H1 (cell line): ENCODE measurements at regions not wholly inside any gene's neighbourhood (a gene's known extent, or its start where the extent isn't known, plus 50 kb on each side); places are given as distances from the start of the nearest gene placed in this dataset.

Source experiments
- CTCF ChIA-PET: fragments of 300-600 bp; sonication (Branson Sonifier 250); formaldehyde crosslinking; loops from one replicate; lab custom pipeline; 2021; ENCODE audit not compliant: partially characterized antibody; lab: Charles Lee
- POLR2A ChIA-PET: fragments of 300-600 bp; sonication (Branson Sonifier 250); formaldehyde crosslinking; loops from one replicate; lab custom pipeline; 2021; ENCODE audit warnings: inconsistent platforms; ENCODE audit not compliant: partially characterized antibody; lab: Charles Lee
- DNase-seq, 2 experiments: peaks; one replicate each; pipeline versions ENCODE4 v3.0.0 to v3.0.0-alpha.2; 2010 to 2022; ENCODE audit warnings: low spot score in 2 of 2, low read depth in 1 of 2, mixed read lengths in 1 of 2
- FAIRE-seq: peaks from 2 replicates; lab custom pipeline; 2011; peaks lifted over from hg19 to GRCh38; lab: Jason Lieb, UNC
- H2AFZ ChIP-seq: 2 replicates; pipeline ENCODE4 v1.8.1; 2012; ENCODE audit warnings: low read length, inconsistent platforms
- H2AK5ac ChIP-seq: 2 replicates; pipeline ENCODE4 v1.6.1; 2013; ENCODE audit warnings: low read depth, low read length
- H2BK120ac ChIP-seq: replicated peaks from 2 replicates; pipeline ENCODE3; 2013; ENCODE audit warnings: low read depth, low read length, inconsistent platforms
- H2BK12ac ChIP-seq: 2 replicates; pipeline ENCODE4 v1.6.1; 2013; ENCODE audit warnings: low read depth, low read length
- H2BK15ac ChIP-seq: 2 replicates; pipeline ENCODE4 v1.6.1; 2013; ENCODE audit warnings: low read length
- H2BK20ac ChIP-seq: 2 replicates; pipeline ENCODE4 v1.6.1; 2013; ENCODE audit warnings: low read length
- H2BK5ac ChIP-seq: 2 replicates; pipeline ENCODE4 v1.6.1; 2013; ENCODE audit warnings: low read depth, low read length
- H3K14ac ChIP-seq: 2 replicates; pipeline ENCODE4 v1.6.1; 2013; ENCODE audit warnings: inconsistent platforms; ENCODE audit not compliant: insufficient read length
- H3K18ac ChIP-seq: 2 replicates; pipeline ENCODE4 v1.6.1; 2013; ENCODE audit warnings: low read length; ENCODE audit errors: extremely low read depth
- H3K23ac ChIP-seq: 2 replicates; pipeline ENCODE4 v1.6.1; 2013; ENCODE audit warnings: inconsistent platforms; ENCODE audit not compliant: insufficient read length
- H3K23me2 ChIP-seq: 2 replicates; pipeline ENCODE4 v1.6.1; 2013; ENCODE audit warnings: low read depth, low read length
- H3K27ac ChIP-seq: 2 replicates; pipeline ENCODE4 v1.6.1; 2011; ENCODE audit warnings: low read depth, low read length, inconsistent platforms
- H3K27me3 ChIP-seq, 4 experiments: replicated peaks in 1 of 4; 1 replicate in 1 of 4; 2 replicates in 3 of 4; pipeline versions ENCODE4 v1.6.1 to v1.8.1; 2011 to 2013; ENCODE audit warnings: low read length in 3 of 4, mild to moderate bottlenecking in 3 of 4, inconsistent platforms in 2 of 4, mixed read lengths in 2 of 4, moderate library complexity in 1 of 4; ENCODE audit not compliant: control insufficient read depth in 3 of 4, insufficient read depth in 3 of 4; ENCODE audit errors: extremely low read depth in 1 of 4
- H3K36me3 ChIP-seq, 4 experiments: 2 replicates each; pipeline versions ENCODE4 v1.6.1 to v1.8.1; 2011 to 2013; ENCODE audit warnings: mild to moderate bottlenecking in 4 of 4, low read length in 3 of 4, moderate library complexity in 2 of 4, control low read depth in 1 of 4, inconsistent platforms in 1 of 4; ENCODE audit not compliant: insufficient read depth in 4 of 4, control insufficient read depth in 2 of 4
- H3K4ac ChIP-seq: replicated peaks from 2 replicates; pipeline ENCODE3; 2013; ENCODE audit warnings: low read length, low read depth, mixed read lengths, inconsistent platforms; ENCODE audit not compliant: insufficient read length
- H3K4me1 ChIP-seq, 4 experiments: replicated peaks in 1 of 4; 1 replicate in 1 of 4; 2 replicates in 3 of 4; pipeline versions ENCODE4 v1.6.1 to v1.8.1; 2011 to 2013; ENCODE audit warnings: low read length in 3 of 4, inconsistent platforms in 2 of 4, mixed read lengths in 1 of 4; ENCODE audit not compliant: insufficient read depth in 4 of 4, control insufficient read depth in 3 of 4
- H3K4me2 ChIP-seq, 2 experiments: 2 replicates each; pipeline versions ENCODE4 v1.6.1 to v1.8.1; 2011 to 2013; ENCODE audit warnings: low read depth in 2 of 2, low read length in 2 of 2, control low read depth in 1 of 2, inconsistent platforms in 1 of 2, mild to moderate bottlenecking in 1 of 2; ENCODE audit not compliant: insufficient read depth in 1 of 2
- H3K4me3 ChIP-seq, 4 experiments: fragments of 200-600, 300-600 bp in 1 of 4; sonication (generic), shearing (Covaris generic), sonication (Bioruptor Twin) in 1 of 4; 2 replicates each; pipeline versions ENCODE4 v1.5.1 to v1.8.1; 2011 to 2016; ENCODE audit warnings: low read length in 4 of 4, low read depth in 3 of 4, control low read depth in 2 of 4, inconsistent platforms in 2 of 4, mild to moderate bottlenecking in 2 of 4, mixed read lengths in 1 of 4, moderate library complexity in 1 of 4; ENCODE audit not compliant: insufficient read depth in 2 of 4; ENCODE audit errors: extremely low read depth in 1 of 4
- H3K56ac ChIP-seq: replicated peaks from 2 replicates; pipeline ENCODE3; 2013; ENCODE audit warnings: low read depth, mild to moderate bottlenecking, mixed read lengths, low read length, inconsistent platforms; ENCODE audit not compliant: insufficient read length
- H3K79me1 ChIP-seq: 2 replicates; pipeline ENCODE4 v1.6.1; 2013; ENCODE audit warnings: low read depth, low read length, control low read depth
- H3K79me2 ChIP-seq, 2 experiments: 2 replicates each; pipeline versions ENCODE4 v1.6.1 to v1.8.1; 2012 to 2013; ENCODE audit warnings: low read length in 2 of 2, mild to moderate bottlenecking in 2 of 2, inconsistent platforms in 1 of 2; ENCODE audit not compliant: insufficient read depth in 2 of 2, control insufficient read depth in 1 of 2
- H3K9ac ChIP-seq, 4 experiments: replicated peaks in 1 of 4; 1 replicate in 1 of 4; 2 replicates in 3 of 4; pipeline versions ENCODE4 v1.6.1 to v1.8.1; 2011 to 2013; ENCODE audit warnings: low read depth in 3 of 4, low read length in 3 of 4, control low read depth in 2 of 4, mild to moderate bottlenecking in 2 of 4, moderate library complexity in 2 of 4, inconsistent platforms in 1 of 4; ENCODE audit errors: extremely low read depth in 1 of 4
- H3K9me3 ChIP-seq, 2 experiments: 2 replicates each; pipeline versions ENCODE4 v1.6.1 to v1.8.1; 2012 to 2013; ENCODE audit warnings: mild to moderate bottlenecking in 2 of 2, moderate library complexity in 2 of 2, control low read depth in 1 of 2, inconsistent platforms in 1 of 2, low read depth in 1 of 2, low read length in 1 of 2, mixed read lengths in 1 of 2; ENCODE audit not compliant: insufficient read depth in 2 of 2
- H4K20me1 ChIP-seq, 2 experiments: replicated peaks in 1 of 2; 2 replicates each; pipeline versions ENCODE3 to v1.8.1; 2011 to 2013; ENCODE audit warnings: inconsistent platforms in 2 of 2, low read length in 2 of 2, mild to moderate bottlenecking in 1 of 2; ENCODE audit not compliant: insufficient read depth in 2 of 2, control insufficient read depth in 1 of 2
- H4K5ac ChIP-seq: 2 replicates; pipeline ENCODE4 v1.6.1; 2013; ENCODE audit warnings: low read length, low read depth, mixed read lengths, inconsistent platforms; ENCODE audit not compliant: insufficient read length
- H4K8ac ChIP-seq: 2 replicates; pipeline ENCODE4 v1.8.0; 2013; ENCODE audit warnings: mild to moderate bottlenecking, moderate library complexity, low read length, inconsistent platforms; ENCODE audit not compliant: insufficient read depth; ENCODE audit errors: extremely low read depth
- H4K91ac ChIP-seq: replicated peaks from 2 replicates; pipeline ENCODE3; 2013; ENCODE audit warnings: low read length, mixed read lengths, inconsistent platforms; ENCODE audit not compliant: insufficient read length
- BACH1 ChIP-seq: IDR thresholded peaks from 2 replicates; pipeline ENCODE4 v1.6.1; 2012; ENCODE audit warnings: low read length, improper control_type of control experiment
- CEBPB ChIP-seq: IDR thresholded peaks from 2 replicates; pipeline ENCODE4 v1.6.1; 2012; ENCODE audit warnings: low read depth, low read length
- CHD2 ChIP-seq: IDR thresholded peaks from 2 replicates; pipeline ENCODE4 v1.6.1; 2012; ENCODE audit warnings: low read length, improper control_type of control experiment
- EZH2 ChIP-seq: fragments of 200-600 bp; sonication (generic); IDR thresholded peaks from 2 replicates; pipeline ENCODE4 v1.7.1; 2012; ENCODE audit warnings: low read depth, mild to moderate bottlenecking, moderate library complexity, low read length, inconsistent platforms; ENCODE audit not compliant: severe bottlenecking
- HDAC2 ChIP-seq, 2 experiments: fragments of 300-600 bp in 1 of 2; sonication (generic) in 1 of 2; IDR thresholded peaks; 2 replicates each; pipeline ENCODE4 v1.6.1; 2011 to 2012; ENCODE audit warnings: low read depth in 2 of 2, low read length in 2 of 2, mild to moderate bottlenecking in 2 of 2, moderate library complexity in 2 of 2, borderline replicate concordance in 1 of 2, inconsistent platforms in 1 of 2
- JUND ChIP-seq: IDR thresholded peaks from 2 replicates; pipeline ENCODE4 v1.6.1; 2011; ENCODE audit warnings: mild to moderate bottlenecking, improper control_type of control experiment, low read length
- NRF1 ChIP-seq: IDR thresholded peaks from 2 replicates; pipeline ENCODE4 v1.6.1; 2011; ENCODE audit warnings: mild to moderate bottlenecking, low read depth, low read length, improper control_type of control experiment
- PHF8 ChIP-seq: fragments of 200-600 bp; sonication (generic); conservative IDR thresholded peaks from 2 replicates; pipeline ENCODE4 v1.7.1; 2012; ENCODE audit warnings: low read depth, mild to moderate bottlenecking, inconsistent platforms, low read length, moderate library complexity
- POU5F1 ChIP-seq: IDR thresholded peaks from 2 replicates; pipeline ENCODE4 v1.6.1; 2011; ENCODE audit warnings: low read depth, mild to moderate bottlenecking, low read length, moderate library complexity
- SIRT6 ChIP-seq: IDR thresholded peaks from one replicate; pipeline ENCODE4 v1.7.1; 2012; ENCODE audit warnings: low read length, inconsistent platforms
- SIX5 ChIP-seq: IDR thresholded peaks from 2 replicates; pipeline ENCODE4 v1.6.1; 2011; ENCODE audit warnings: mild to moderate bottlenecking, low read depth, low read length
- SP1 ChIP-seq: IDR thresholded peaks from 2 replicates; pipeline ENCODE4 v1.6.1; 2011; ENCODE audit warnings: low read depth, low read length
- SP4 ChIP-seq: IDR thresholded peaks from 2 replicates; pipeline ENCODE4 v1.6.1; 2012; ENCODE audit warnings: low read length, inconsistent platforms
- TAF7 ChIP-seq: optimal IDR thresholded peaks from 2 replicates; pipeline ENCODE3; 2011; ENCODE audit warnings: low read depth, mild to moderate bottlenecking, inconsistent platforms, low read length, moderate library complexity, borderline replicate concordance
- TCF12 ChIP-seq: IDR thresholded peaks from 2 replicates; pipeline ENCODE4 v1.6.1; 2011; ENCODE audit warnings: low read depth, mild to moderate bottlenecking, low read length
- YY1 ChIP-seq: IDR thresholded peaks from 2 replicates; pipeline ENCODE4 v1.6.1; 2011; ENCODE audit warnings: low read depth, mild to moderate bottlenecking, low read length
- WGBS, 2 experiments: shearing (Covaris generic) in 1 of 2; methylation state at CpG; one replicate each; pipeline versions ENCODE4 v1.1.6 to v1.1.7; 2013 to 2015; ENCODE audit warnings: low lambda C conversion rate in 2 of 2, mixed read lengths in 2 of 2, inconsistent platforms in 1 of 2, low coverage in 1 of 2, missing lambda C conversion rate in 1 of 2; ENCODE audit not compliant: insufficient replicate concordance in 2 of 2, insufficient coverage in 1 of 2, insufficient read length in 1 of 2; ENCODE audit errors: extremely low coverage in 1 of 2, missing lambda C conversion rate in 1 of 2; 5-methylcytosine and 5-hydroxymethylcytosine counted together

GRCh38 chr2:136057802-136058140, 60.2 kb downstream of the CXCR4 start:
- Histone ChIP-seq H3K27me3 (no peaks in the 10 kb centered on the region), H3K27ac (no peak overlapping the region), H3K79me2 (no peaks in the 10 kb centered on the region), H3K4me2 (no peak overlapping the region), H4K5ac (no peak overlapping the region), H2BK15ac (no peak overlapping the region), H2AK5ac (no peak overlapping the region), H3K56ac (no peak overlapping the region), H3K18ac (no peak overlapping the region), H3K14ac (no peak overlapping the region), H4K8ac (no peak overlapping the region), H2BK120ac (no peak overlapping the region), H3K79me1 (no peaks in the 10 kb centered on the region), H2BK20ac (no peak overlapping the region), H3K4me3 (no peak overlapping the region), H3K36me3 (no peaks in the 10 kb centered on the region), H2AFZ (no peak overlapping the region), H3K23ac (no peak overlapping the region), H3K4me1 (no peaks in the 10 kb centered on the region; a peak in 1 of 7 replicates), H4K20me1 (no peaks in the 10 kb centered on the region), H2BK12ac (no peak overlapping the region), H3K9me3 (no peaks in the 10 kb centered on the region), H2BK5ac (no peak overlapping the region), H3K9ac (no peak overlapping the region), H3K4ac (no peak overlapping the region), H4K91ac (no peak overlapping the region), H3K23me2 (no peaks in the 10 kb centered on the region; the same call in 1 of the 2 replicates)
- 89% methylated on average over 1 of the region's 1 CpG; no CpG with 5 or more reads in 1 of the 2 experiments for WGBS, 2 experiments
- ChIA-PET POLR2A (no interaction called here), CTCF (interaction anchor here (1.1 to 2.4 kb wide), 4 partner anchors 7 to 61 kb away, joined by 3 to 10 read pairs (median 4); no protein-coding TSS in a partner anchor)
- FAIRE-seq (no peak), DNase-seq (no peak)
- TF ChIP-seq TAF7 (no peak), TCF12 (no peak), HDAC2 (IDR thresholded peaks at IDR 0.05; ENCODE audit: borderline replicate concordance in 1 of 2, low read depth in 2 of 2, low read length in 2 of 2) (no peak), CHD2 (no peak), BACH1 (no peak), SIX5 (no peak), SP1 (no peak), SIRT6 (no peak), EZH2 (no peak), POU5F1 (no peak), YY1 (no peak), PHF8 (no peak), JUND (no peak), CEBPB (no peak), NRF1 (no peak), SP4 (no peak)
